Parathyroid adenoma (tissue), 2 donors: ENCODE measurements at regions not wholly inside any gene's neighbourhood (a gene's known extent, or its start where the extent isn't known, plus 50 kb on each side); places are given as distances from the start of the nearest gene placed in this dataset.

Experiments used
- H2AFZ ChIP-seq: fragments of 300-600 bp; sonication (generic); one replicate; pipeline ENCODE4 v1.7.0; 2017; ENCODE audit warnings: antibody characterized with exemption, mild to moderate bottlenecking
- H3K27ac ChIP-seq: fragments of 300-600 bp; sonication (generic); one replicate; pipeline ENCODE4 v1.7.0; 2017
- H3K27me3 ChIP-seq: fragments of 300-600 bp; sonication (generic); one replicate; pipeline ENCODE4 v1.7.0; 2017; ENCODE audit warnings: low read length; ENCODE audit not compliant: control insufficient read depth, insufficient read depth
- H3K36me3 ChIP-seq: fragments of 300-600 bp; sonication (generic); one replicate; pipeline ENCODE4 v1.7.0; 2017; ENCODE audit warnings: low read length; ENCODE audit not compliant: control insufficient read depth, insufficient read depth
- H3K4me1 ChIP-seq: fragments of 300-600 bp; sonication (generic); one replicate; pipeline ENCODE4 v1.7.0; 2017; ENCODE audit warnings: control low read depth
- H3K4me2 ChIP-seq: fragments of 300-600 bp; sonication (generic); one replicate; pipeline ENCODE4 v1.7.0; 2017; ENCODE audit warnings: low read length
- H3K4me3 ChIP-seq: fragments of 300-600 bp; sonication (generic); one replicate; pipeline ENCODE4 v1.7.0; 2017; ENCODE audit warnings: low read depth, low read length
- H3K79me2 ChIP-seq: fragments of 300-600 bp; sonication (generic); one replicate; pipeline ENCODE4 v1.7.0; 2017; ENCODE audit warnings: control low read depth
- H3K9ac ChIP-seq: fragments of 300-600 bp; sonication (generic); one replicate; pipeline ENCODE4 v1.7.0; 2017; ENCODE audit warnings: mild to moderate bottlenecking
- H3K9me3 ChIP-seq: fragments of 300-600 bp; sonication (generic); one replicate; pipeline ENCODE4 v1.7.0; 2017; ENCODE audit warnings: low read length; ENCODE audit not compliant: control insufficient read depth
- CTCF ChIP-seq: fragments of 300-600 bp; sonication (generic); IDR thresholded peaks from one replicate; pipeline ENCODE4 v1.7.0; 2017; ENCODE audit warnings: antibody characterized with exemption, mild to moderate bottlenecking
- donor health status: primary hyperparathyroidism.

GRCh38 chr18:34981487-34981886 lies 59.7 kb upstream of the MAPRE2 start:
- Histone ChIP-seq H3K9ac (no peak overlapping the region), H3K4me3 (no peak overlapping the region), H3K9me3 (no peaks in the 10 kb centered on the region), H3K27me3 (no peaks in the 10 kb centered on the region), H3K27ac (no peak overlapping the region), H3K36me3 (no peaks in the 10 kb centered on the region), H3K79me2 (no peaks in the 10 kb centered on the region), H3K4me2 (no peak overlapping the region), H2AFZ (no peak overlapping the region), H3K4me1 (peaks cover 2% of the 10 kb centered on the region)
- no peak for TF ChIP-seq CTCF

- Histone ChIP-seq H3K4me2 (no peak overlapping the region), H3K27ac (no peak overlapping the region), H3K79me2 (no peaks in the 10 kb centered on the region), H3K27me3 (no peaks in the 10 kb centered on the region), H3K36me3 (no peaks in the 10 kb centered on the region), H3K4me1 (no peaks in the 10 kb centered on the region), H3K9me3 (no peaks in the 10 kb centered on the region), H3K9ac (no peak overlapping the region), H3K4me3 (no peak overlapping the region), H2AFZ (no peak overlapping the region)
- no peak for TF ChIP-seq CTCF
These were observed 55.2 kb upstream of the MAPRE2 start for GRCh38 chr18:34985963-34986362.

- H3K4me3 ChIP-seq, result no peak overlapping the region
- TF ChIP-seq CTCF, result no peak
- H3K4me1 ChIP-seq, result no peaks in the 10 kb centered on the region
- H3K79me2 ChIP-seq, result no peaks in the 10 kb centered on the region
- no peak overlapping the region for H3K9ac ChIP-seq
- no peak overlapping the region for H2AFZ ChIP-seq
- no peaks in the 10 kb centered on the region for H3K36me3 ChIP-seq
- no peak overlapping the region for H3K27ac ChIP-seq
- no peaks in the 10 kb centered on the region for H3K9me3 ChIP-seq
- H3K27me3 ChIP-seq, result no peaks in the 10 kb centered on the region
- no peak overlapping the region for H3K4me2 ChIP-seq
These were observed 50.6 kb upstream of the MAPRE2 start for GRCh38 chr18:34990597-34990996.

- H2AFZ ChIP-seq, result no peak overlapping the region
- H3K4me1 ChIP-seq, result no peaks in the 10 kb centered on the region
- no peak overlapping the region for H3K4me3 ChIP-seq
- no peaks in the 10 kb centered on the region for H3K9me3 ChIP-seq
- no peak overlapping the region for H3K4me2 ChIP-seq
- TF ChIP-seq CTCF, result no peak
- H3K9ac ChIP-seq, result no peak overlapping the region
- H3K27me3 ChIP-seq, result no peaks in the 10 kb centered on the region
- no peaks in the 10 kb centered on the region for H3K36me3 ChIP-seq
- H3K79me2 ChIP-seq, result no peaks in the 10 kb centered on the region
- H3K27ac ChIP-seq, result no peak overlapping the region
These were observed 50.1 kb upstream of the MAPRE2 start for GRCh38 chr18:34991152-34991551.
